Neural cell (in vitro differentiated cells): ENCODE measurements at regions not wholly inside any gene's neighbourhood (a gene's known extent, or its start where the extent isn't known, plus 50 kb on each side); places are given as distances from the start of the nearest gene placed in this dataset.

ENCODE experiments used
- H2AFZ ChIP-seq: fragments of 200-600, 300-800 bp; sonication (generic), shearing (Covaris generic); 2 replicates; pipeline ENCODE4 v1.6.0; 2014; ENCODE audit warnings: low read depth, mild to moderate bottlenecking, antibody characterized with exemption, low read length, moderate library complexity
- H3F3A ChIP-seq: fragments of 200-600 bp; shearing (Covaris generic); 2 replicates; pipeline ENCODE4 v1.6.1; 2016; ENCODE audit warnings: mild to moderate bottlenecking, moderate library complexity, mixed read lengths, antibody characterized with exemption, low read length; ENCODE audit not compliant: insufficient read depth, poor library complexity, severe bottlenecking
- H3K27ac ChIP-seq: fragments of 200-600, 300-800 bp; sonication (generic), shearing (Covaris generic); 2 replicates; pipeline ENCODE4 v1.5.1; 2014; ENCODE audit warnings: mild to moderate bottlenecking, low read length, moderate library complexity
- H3K27me3 ChIP-seq: fragments of 300-800, 200-600 bp; sonication (generic), shearing (Covaris generic); 2 replicates; pipeline ENCODE4 v1.6.0; 2014; ENCODE audit warnings: mild to moderate bottlenecking, low read depth, low read length, moderate library complexity; ENCODE audit not compliant: insufficient read depth
- H3K36me3 ChIP-seq: fragments of 300-800, 200-600 bp; sonication (generic), shearing (Covaris generic); 2 replicates; pipeline ENCODE4 v1.5.1; 2014; ENCODE audit warnings: mild to moderate bottlenecking, antibody characterized with exemption, low read length, moderate library complexity; ENCODE audit not compliant: insufficient read depth
- H3K4me2 ChIP-seq: fragments of 300-800, 200-600 bp; sonication (generic), shearing (Covaris generic); 2 replicates; pipeline ENCODE4 v1.6.0; 2014; ENCODE audit warnings: mild to moderate bottlenecking, low read length
- H3K4me3 ChIP-seq: fragments of 300-800, 200-600 bp; sonication (generic), shearing (Covaris generic); 2 replicates; pipeline ENCODE4 v1.5.1; 2014; ENCODE audit warnings: mild to moderate bottlenecking, low read length, moderate library complexity
- H3K79me2 ChIP-seq: fragments of 200-600 bp; shearing (Covaris generic); replicated peaks from 2 replicates; pipeline ENCODE4 v1.6.0; 2014; ENCODE audit warnings: mild to moderate bottlenecking, low read length, moderate library complexity; ENCODE audit not compliant: insufficient read depth
- H3K9ac ChIP-seq: fragments of 300-800, 200-600 bp; sonication (generic), shearing (Covaris generic); 2 replicates; pipeline ENCODE4 v1.6.1; 2016; ENCODE audit warnings: mild to moderate bottlenecking, low read length, mixed read lengths
- H3K9me2 ChIP-seq: fragments of 200-600 bp; shearing (Covaris generic); 2 replicates; pipeline ENCODE4 v1.6.1; 2016; ENCODE audit warnings: mild to moderate bottlenecking, low read length, mixed read lengths; ENCODE audit not compliant: insufficient read depth
- H3K9me3 ChIP-seq: fragments of 200-600, 300-800 bp; sonication (generic), shearing (Covaris generic); 2 replicates; pipeline ENCODE4 v1.6.1; 2016; ENCODE audit warnings: mild to moderate bottlenecking, mixed run types, low read length, moderate library complexity, mixed read lengths
- H4K20me1 ChIP-seq: fragments of 200-600 bp; shearing (Covaris generic); 2 replicates; pipeline ENCODE4 v1.6.1; 2016; ENCODE audit warnings: mild to moderate bottlenecking, mixed run types; ENCODE audit not compliant: insufficient read depth
- EP300 ChIP-seq: fragments of 450-650 bp; conservative IDR thresholded peaks from 2 replicates; pipeline ENCODE4 v1.6.1; 2014; ENCODE audit warnings: antibody characterized with exemption, mild to moderate bottlenecking, moderate library complexity; ENCODE audit not compliant: poor library complexity, severe bottlenecking
- EZH2 ChIP-seq: fragments of 200-600, 300-800 bp; shearing (Covaris generic), sonication (generic); IDR thresholded peaks from 2 replicates; pipeline ENCODE4 v1.6.1; 2014; ENCODE audit warnings: antibody characterized with exemption, low read length, borderline replicate concordance, mild to moderate bottlenecking; ENCODE audit not compliant: insufficient read depth, poor library complexity, severe bottlenecking
- MXI1 ChIP-seq: fragments of 450-650 bp; conservative IDR thresholded peaks from 2 replicates; pipeline ENCODE4 v1.6.1; 2014; ENCODE audit warnings: antibody characterized with exemption, mild to moderate bottlenecking; ENCODE audit not compliant: poor library complexity, severe bottlenecking
- POLR2AphosphoS5 ChIP-seq: IDR thresholded peaks from 2 replicates; pipeline ENCODE4 v1.6.1; 2012
- RAD21 ChIP-seq: fragments of 450-650 bp; conservative IDR thresholded peaks from 2 replicates; pipeline ENCODE4 v1.6.1; 2014; ENCODE audit warnings: antibody characterized with exemption, mild to moderate bottlenecking, moderate library complexity
- SMC3 ChIP-seq: fragments of 450-650 bp; conservative IDR thresholded peaks from 2 replicates; pipeline ENCODE4 v1.6.1; 2014; ENCODE audit warnings: antibody characterized with exemption, mild to moderate bottlenecking, moderate library complexity; ENCODE audit not compliant: poor library complexity
- TAF1 ChIP-seq: IDR thresholded peaks from 2 replicates; pipeline ENCODE4 v1.6.1; 2012; ENCODE audit warnings: low read depth
- TF ChIP-seq, protein P1 (sequence below): IDR thresholded peaks from 2 replicates; pipeline ENCODE4 v1.6.1; 2012; ENCODE audit warnings: borderline replicate concordance
- TF ChIP-seq, protein P2 (sequence below): fragments of 450-650 bp; IDR thresholded peaks from 2 replicates; pipeline ENCODE4 v1.5.1; 2014; ENCODE audit warnings: antibody characterized with exemption, mild to moderate bottlenecking, moderate library complexity; ENCODE audit not compliant: poor library complexity, severe bottlenecking

DNA sequence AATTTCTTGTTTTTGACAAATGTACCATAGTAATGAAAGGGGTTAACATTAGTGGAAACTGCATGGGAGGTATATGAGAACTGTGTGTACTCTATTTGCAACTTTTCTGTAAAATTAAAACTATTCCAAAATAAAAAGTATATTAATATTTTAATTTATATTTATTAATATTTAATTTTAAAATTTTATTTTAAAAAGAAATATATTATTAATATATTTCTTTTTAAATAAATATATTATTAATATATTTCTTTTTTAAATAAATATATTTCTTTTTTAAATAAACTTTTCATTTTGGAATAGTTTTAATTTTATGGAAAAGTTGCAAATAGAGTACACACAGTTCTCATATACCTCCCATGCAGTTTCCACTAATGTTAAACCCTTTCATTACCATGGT, 101.1 kb upstream of the SLC7A1 start:
- Histone ChIP-seq H2AFZ (no peak overlapping the region), H3K79me2 (no peaks in the 10 kb centered on the region), H3K9ac (no peak overlapping the region), H3K4me3 (no peak overlapping the region), H4K20me1 (no peaks in the 10 kb centered on the region), H3K27me3 (no peaks in the 10 kb centered on the region), H3K36me3 (no peaks in the 10 kb centered on the region), H3F3A (no peaks in the 10 kb centered on the region), H3K27ac (no peak overlapping the region), H3K9me3 (no peaks in the 10 kb centered on the region), H3K4me2 (no peak overlapping the region), H3K9me2 (no peaks in the 10 kb centered on the region)
- TF ChIP-seq, protein P1, sequence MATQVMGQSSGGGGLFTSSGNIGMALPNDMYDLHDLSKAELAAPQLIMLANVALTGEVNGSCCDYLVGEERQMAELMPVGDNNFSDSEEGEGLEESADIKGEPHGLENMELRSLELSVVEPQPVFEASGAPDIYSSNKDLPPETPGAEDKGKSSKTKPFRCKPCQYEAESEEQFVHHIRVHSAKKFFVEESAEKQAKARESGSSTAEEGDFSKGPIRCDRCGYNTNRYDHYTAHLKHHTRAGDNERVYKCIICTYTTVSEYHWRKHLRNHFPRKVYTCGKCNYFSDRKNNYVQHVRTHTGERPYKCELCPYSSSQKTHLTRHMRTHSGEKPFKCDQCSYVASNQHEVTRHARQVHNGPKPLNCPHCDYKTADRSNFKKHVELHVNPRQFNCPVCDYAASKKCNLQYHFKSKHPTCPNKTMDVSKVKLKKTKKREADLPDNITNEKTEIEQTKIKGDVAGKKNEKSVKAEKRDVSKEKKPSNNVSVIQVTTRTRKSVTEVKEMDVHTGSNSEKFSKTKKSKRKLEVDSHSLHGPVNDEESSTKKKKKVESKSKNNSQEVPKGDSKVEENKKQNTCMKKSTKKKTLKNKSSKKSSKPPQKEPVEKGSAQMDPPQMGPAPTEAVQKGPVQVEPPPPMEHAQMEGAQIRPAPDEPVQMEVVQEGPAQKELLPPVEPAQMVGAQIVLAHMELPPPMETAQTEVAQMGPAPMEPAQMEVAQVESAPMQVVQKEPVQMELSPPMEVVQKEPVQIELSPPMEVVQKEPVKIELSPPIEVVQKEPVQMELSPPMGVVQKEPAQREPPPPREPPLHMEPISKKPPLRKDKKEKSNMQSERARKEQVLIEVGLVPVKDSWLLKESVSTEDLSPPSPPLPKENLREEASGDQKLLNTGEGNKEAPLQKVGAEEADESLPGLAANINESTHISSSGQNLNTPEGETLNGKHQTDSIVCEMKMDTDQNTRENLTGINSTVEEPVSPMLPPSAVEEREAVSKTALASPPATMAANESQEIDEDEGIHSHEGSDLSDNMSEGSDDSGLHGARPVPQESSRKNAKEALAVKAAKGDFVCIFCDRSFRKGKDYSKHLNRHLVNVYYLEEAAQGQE: no peak
- no peak for TF ChIP-seq TAF1
- no peak for TF ChIP-seq EP300
- TF ChIP-seq MXI1: no peak
- no peak for TF ChIP-seq POLR2AphosphoS5
- TF ChIP-seq EZH2: no peak
- TF ChIP-seq, protein P2, sequence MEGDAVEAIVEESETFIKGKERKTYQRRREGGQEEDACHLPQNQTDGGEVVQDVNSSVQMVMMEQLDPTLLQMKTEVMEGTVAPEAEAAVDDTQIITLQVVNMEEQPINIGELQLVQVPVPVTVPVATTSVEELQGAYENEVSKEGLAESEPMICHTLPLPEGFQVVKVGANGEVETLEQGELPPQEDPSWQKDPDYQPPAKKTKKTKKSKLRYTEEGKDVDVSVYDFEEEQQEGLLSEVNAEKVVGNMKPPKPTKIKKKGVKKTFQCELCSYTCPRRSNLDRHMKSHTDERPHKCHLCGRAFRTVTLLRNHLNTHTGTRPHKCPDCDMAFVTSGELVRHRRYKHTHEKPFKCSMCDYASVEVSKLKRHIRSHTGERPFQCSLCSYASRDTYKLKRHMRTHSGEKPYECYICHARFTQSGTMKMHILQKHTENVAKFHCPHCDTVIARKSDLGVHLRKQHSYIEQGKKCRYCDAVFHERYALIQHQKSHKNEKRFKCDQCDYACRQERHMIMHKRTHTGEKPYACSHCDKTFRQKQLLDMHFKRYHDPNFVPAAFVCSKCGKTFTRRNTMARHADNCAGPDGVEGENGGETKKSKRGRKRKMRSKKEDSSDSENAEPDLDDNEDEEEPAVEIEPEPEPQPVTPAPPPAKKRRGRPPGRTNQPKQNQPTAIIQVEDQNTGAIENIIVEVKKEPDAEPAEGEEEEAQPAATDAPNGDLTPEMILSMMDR: no peak
- TF ChIP-seq SMC3: no peak
- no peak for TF ChIP-seq RAD21

DNA sequence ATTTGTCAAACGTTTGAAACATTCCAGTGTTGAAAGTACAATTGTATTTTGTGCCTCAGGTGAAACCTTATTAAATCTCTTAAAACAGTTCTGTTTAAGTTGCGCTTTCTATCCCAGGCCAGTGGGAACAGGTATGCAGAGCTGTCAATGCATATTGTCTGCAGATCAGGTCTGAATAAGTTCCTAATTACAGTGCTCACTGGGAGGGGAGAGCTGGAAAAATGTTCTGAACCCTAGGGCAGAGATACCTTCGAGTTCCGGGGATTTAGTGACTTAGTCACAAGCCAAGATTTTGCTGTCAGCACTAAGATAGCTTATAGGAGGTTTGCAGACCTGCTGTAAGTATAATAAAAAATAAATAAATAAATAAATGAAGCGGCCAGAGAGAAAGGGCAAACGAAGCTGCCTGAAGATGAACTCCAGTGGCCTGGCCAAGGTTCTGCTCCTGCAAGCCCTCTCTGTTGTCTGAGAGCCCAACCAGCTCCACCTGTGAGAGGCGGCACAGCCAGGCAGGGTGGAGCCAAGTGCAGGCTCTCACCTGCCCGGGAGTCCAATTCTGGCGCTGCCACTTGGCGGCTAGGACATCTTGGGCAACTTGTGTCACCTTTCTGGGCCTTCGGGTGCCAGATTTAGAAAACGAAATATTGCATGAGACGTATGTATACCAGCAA, 97.9 kb upstream of the SLC7A1 start:
- H3K79me2 ChIP-seq: no peaks in the 10 kb centered on the region
- no peak overlapping the region for H3K9ac ChIP-seq
- no peaks in the 10 kb centered on the region for H3K9me2 ChIP-seq
- TF ChIP-seq EP300 (no peak), SMC3 (no peak), RAD21 (no peak), TAF1 (no peak), MXI1 (no peak), EZH2 (no peak), POLR2AphosphoS5 (no peak)
- TF ChIP-seq, protein P2: no peak
- TF ChIP-seq, protein P1: no peak
- H3K36me3 ChIP-seq: no peaks in the 10 kb centered on the region
- no peaks in the 10 kb centered on the region for H3K9me3 ChIP-seq
- H3K27me3 ChIP-seq: no peaks in the 10 kb centered on the region
- no peak overlapping the region for H3K27ac ChIP-seq
- H2AFZ ChIP-seq: no peak overlapping the region
- H4K20me1 ChIP-seq: no peaks in the 10 kb centered on the region
- H3K4me2 ChIP-seq: no peak overlapping the region
- no peaks in the 10 kb centered on the region for H3F3A ChIP-seq
- H3K4me3 ChIP-seq: no peak overlapping the region
